GM12874 (cell line): ENCODE measurements at regions not wholly inside any gene's neighbourhood (a gene's known extent, or its start where the extent isn't known, plus 50 kb on each side); places are given as distances from the start of the nearest gene placed in this dataset.

ENCODE experiments used
- CTCF ChIP-seq: IDR thresholded peaks from 2 replicates; pipeline ENCODE4 v1.5.1; 2011; ENCODE audit warnings: low read depth, mild to moderate bottlenecking, control low read depth, low read length, moderate library complexity; ENCODE audit not compliant: insufficient read depth

- no peak for TF ChIP-seq CTCF
Observed at GRCh38 chr4:56118055-56118454, 169.3 kb downstream of the CEP135 start.

GRCh38 chr4:56115898-56116297 lies 167.2 kb downstream of the CEP135 start:
- TF ChIP-seq CTCF = no peak

DNA sequence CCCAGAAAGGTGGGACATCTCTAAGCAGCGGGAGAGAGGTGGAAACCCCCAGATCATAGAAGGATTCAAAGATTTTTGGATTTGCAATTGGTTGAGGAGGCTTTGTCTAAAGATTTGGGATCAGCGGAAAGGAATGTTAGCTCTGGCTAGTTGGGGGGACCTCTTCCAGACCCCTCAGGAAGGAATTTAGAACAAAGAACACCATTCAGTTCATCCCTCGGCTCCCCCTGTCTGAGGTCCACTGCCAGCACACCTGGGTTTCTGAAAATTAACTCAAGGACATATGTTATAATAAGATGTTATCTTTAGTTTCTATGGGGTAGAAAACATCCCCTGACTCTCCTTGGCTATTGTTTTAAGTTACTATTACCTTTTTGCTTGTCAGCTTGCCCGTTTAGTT lies 163.6 kb downstream of the CEP135 start:
- no peak for TF ChIP-seq CTCF

DNA sequence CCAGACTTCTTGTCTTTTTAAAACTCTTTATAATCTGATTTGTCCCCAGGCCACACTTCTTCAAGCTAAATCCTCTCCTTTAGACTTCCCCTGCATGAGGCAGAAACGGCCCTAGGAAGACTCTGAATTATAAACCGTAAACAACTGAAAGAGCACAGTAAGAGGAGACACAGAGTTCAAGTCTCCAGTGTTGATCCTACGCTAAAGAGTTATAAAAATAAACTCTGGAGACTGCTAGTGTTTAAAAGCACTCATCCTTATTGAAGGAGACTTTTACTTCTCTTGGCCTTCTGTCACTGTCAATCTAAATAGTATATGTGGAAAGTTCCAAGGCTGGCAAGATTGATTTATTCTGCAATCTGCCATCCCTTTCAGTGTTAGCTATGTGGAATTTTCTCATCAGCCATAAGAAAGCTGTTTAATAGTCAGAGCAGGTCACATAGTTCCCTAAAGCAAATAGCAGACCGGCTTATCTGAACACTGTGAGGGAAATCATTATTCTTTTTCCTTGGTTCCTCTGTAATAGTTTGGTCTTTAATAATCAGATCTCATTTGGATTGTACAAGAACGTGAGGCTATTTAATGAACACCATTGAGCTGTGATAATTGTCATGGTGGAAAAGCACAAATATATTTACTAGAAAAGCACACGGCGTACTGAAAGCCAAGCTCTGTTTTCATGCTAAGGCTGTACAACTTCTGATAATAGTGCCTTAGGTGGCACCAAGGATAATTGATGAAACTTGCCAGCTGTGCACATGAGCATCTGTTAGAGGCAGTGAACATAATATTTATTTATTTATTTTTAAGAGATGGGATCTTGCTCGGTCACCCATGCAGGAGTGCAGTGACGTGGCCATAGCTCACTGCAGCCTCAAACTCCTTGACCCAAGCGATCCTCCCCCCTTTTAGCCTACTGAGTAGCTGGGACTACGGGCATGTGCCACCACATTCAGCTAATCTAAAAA lies 157.7 kb downstream of the CEP135 start:
- TF ChIP-seq CTCF = no peak

GRCh38 chr4:56104188-56104587 lies 155.4 kb downstream of the CEP135 start:
- TF ChIP-seq CTCF = no peak

- no peak for TF ChIP-seq CTCF
Observed at GRCh38 chr4:56102601-56103000, 153.9 kb downstream of the CEP135 start.

- no peak for TF ChIP-seq CTCF
Observed at GRCh38 chr4:56099378-56099786, 150.6 kb downstream of the CEP135 start.
